GM18870 (cell line): ENCODE measurements at regions not wholly inside any gene's neighbourhood (a gene's known extent, or its start where the extent isn't known, plus 50 kb on each side); places are given as distances from the start of the nearest gene placed in this dataset.
"Not testable (repeated sequence)": the region's sequence is repeated elsewhere in the genome, so short reads cannot be mapped to it uniquely, and the experiment has no call there.

ENCODE experiments used
- ATAC-seq: cut with Tn5 transposase; IDR thresholded peaks from one replicate; pipeline ENCODE4 v1.9.1; 2021; ENCODE audit warnings: moderate library complexity; ENCODE audit not compliant: unreplicated experiment

DNA sequence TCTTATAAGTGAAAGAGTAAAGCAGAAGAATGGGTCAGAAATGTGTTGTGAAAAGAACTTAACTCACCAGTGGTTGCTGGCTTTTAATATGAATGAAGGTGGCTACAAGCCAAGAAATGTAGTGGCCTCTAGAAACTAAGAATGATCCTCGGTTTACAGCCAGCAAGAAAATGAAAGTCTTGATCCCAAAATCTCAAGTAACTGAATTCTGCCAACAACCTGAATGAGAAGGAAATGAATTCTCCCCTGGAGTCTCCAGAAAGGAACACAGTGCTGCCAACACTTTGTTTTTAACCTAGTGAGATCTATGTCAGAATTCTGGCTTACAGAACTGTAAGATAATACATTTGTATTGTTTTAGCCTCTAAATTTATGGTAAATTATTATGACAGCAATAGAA, 193.0 kb downstream of the FZD1 start:
- ATAC-seq, result no peak

- no peak for ATAC-seq
Measured at GRCh38 chr7:91459539-91459938, 195.3 kb downstream of the FZD1 start.

DNA sequence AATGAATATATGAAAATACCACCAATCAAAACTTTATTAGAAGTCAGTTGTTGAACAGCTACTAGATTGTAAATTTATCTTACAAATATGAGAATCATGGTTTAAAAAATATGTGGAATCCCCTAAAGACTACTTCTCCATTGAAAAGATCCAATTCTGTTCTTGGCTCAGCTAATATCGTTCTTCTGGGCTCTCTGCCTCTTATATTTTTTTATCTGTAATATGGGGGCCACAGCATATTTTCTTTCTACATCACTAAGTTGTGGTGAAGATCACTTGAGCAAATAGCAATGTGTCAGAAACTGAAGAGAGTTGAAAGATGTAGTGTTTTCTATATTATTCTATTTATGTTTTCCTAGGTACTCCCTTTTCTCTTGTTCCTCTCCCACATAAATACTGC, 198.1 kb downstream of the FZD1 start:
- ATAC-seq, result no peak

- ATAC-seq, result no peak
Measured at GRCh38 chr7:91463330-91463729, 199.1 kb downstream of the FZD1 start.

DNA sequence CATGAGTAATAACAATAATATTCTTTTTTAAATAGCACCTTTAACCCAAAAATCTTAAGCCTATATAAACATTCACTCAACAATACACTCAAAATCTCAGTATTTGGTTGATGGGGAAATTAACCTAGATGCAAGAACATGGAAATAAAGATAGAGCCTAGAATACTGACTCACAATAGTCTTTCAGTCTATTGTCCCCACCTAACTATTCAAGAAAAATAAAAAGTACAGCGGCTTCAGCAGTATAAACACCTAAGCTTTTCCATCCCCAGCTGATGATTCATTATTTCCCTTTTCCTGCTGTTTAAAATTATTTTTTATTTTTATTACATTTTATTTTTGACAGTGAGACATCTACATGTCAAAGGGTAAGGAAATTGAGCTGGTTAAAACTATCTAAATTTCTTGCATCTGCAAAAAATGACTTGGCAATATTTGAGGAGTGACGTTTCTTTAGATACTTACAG, 201.4 kb downstream of the FZD1 start:
- no peak for ATAC-seq

GRCh38 chr7:91468256-91468655, 204.0 kb downstream of the FZD1 start:
- ATAC-seq, result no peak

- ATAC-seq, result no peak
Measured at GRCh38 chr7:91473619-91474018, 209.4 kb downstream of the FZD1 start.

- no peak for ATAC-seq
Measured at GRCh38 chr7:91474074-91474473, 209.8 kb downstream of the FZD1 start.

DNA sequence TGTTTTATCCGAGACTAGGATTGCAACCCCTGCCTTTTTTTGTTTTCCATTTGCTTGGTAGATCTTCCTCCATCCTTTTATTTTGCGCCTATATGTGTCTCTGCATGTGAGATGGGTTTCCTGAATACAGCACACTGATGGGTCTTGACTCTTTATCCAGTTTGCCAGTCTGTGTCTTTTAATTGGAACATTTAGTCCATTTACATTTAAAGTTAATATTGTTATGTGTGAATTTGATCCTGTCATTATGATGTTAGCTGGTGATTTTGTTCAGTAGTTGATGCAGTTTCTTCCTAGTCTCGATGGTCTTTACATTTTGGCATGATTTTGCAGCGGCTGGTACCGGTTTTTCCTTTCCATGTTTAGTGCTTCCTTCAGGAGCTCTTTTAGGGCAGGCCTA, 216.2 kb downstream of the FZD1 start:
- not testable (repeated sequence) for ATAC-seq

- no peak for ATAC-seq
Measured at GRCh38 chr7:91491868-91492267, 227.6 kb downstream of the FZD1 start.

DNA sequence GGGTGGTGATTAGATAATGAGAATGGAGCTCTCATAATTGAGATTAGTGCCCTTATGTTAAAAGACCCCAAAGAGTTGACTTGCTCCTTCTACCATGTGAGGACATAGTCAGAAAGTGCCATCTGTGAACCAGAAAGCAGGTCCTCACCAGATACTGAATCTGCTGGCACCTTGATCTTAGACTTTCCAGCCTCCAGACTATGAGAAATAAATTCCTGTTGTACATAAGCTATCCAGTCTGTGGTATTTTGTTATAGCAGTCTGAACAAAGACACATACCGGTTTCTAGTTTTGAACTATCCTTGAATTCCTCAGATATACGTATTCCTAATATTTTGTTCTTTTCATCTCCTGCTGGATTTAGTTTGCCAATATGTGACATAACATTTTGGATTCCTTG, 228.1 kb downstream of the FZD1 start:
- no peak for ATAC-seq

DNA sequence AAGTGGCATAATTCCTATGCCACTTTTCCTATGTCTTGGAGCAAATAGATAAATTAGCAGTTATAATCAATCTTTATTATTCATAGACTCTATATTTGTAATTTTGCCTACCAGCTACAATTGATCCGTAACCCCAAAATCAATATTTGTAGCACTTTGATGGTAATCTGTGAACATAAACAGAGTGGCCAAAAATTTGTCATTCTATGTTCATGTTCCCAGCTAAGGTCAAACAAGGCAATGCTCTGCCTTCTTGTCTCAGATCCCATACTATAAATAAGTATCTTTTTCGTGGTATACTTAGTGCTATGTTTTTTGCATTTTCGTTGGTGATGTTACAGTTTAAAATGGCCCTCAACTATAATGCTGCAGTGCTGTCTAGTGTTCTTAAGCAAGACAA, 228.5 kb downstream of the FZD1 start:
- no peak for ATAC-seq

GRCh38 chr7:91494450-91494849, 230.2 kb downstream of the FZD1 start:
- no peak for ATAC-seq

- no peak for ATAC-seq
Measured at GRCh38 chr7:91496251-91496820, 232.1 kb downstream of the FZD1 start.

- not testable (repeated sequence) for ATAC-seq
Measured at GRCh38 chr7:91497277-91497676, 233.0 kb downstream of the FZD1 start.

DNA sequence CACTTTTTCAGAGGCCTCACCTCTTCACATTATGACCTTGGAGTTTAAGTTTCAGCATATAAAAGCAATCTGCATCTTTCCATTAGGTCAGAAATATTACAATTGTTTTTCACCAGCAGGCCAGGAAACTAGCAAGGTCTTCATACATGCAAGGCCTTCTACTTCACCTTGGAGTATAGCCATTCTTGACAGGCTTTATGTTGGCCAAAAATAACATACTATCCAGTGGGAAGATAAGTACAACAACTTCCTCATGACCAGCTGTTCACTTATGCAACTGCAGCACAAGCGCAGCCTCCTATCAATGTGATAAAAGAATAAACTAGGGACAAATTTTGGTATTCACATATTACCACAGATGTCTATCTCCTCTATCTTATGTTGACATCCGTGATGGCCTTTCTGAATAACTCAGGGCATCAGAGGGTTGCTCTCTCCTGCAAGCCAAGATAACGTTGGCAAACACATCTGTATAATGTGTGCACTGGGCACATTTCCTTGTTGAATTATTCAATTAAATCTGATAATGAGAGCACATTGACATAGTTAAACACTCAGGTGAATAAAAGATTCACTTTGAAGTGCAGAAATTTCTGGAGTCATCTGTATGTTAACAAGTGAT, 239.8 kb downstream of the FZD1 start:
- ATAC-seq, result no peak

GRCh38 chr7:91504919-91505318, 240.7 kb downstream of the FZD1 start:
- no peak for ATAC-seq

- not testable (repeated sequence) for ATAC-seq
Measured at GRCh38 chr7:91506966-91507365, 242.7 kb downstream of the FZD1 start.

GRCh38 chr7:91511861-91512260, 247.6 kb downstream of the FZD1 start:
- not testable (repeated sequence) for ATAC-seq

- ATAC-seq, result no peak
Measured at GRCh38 chr7:91512958-91513357, 248.7 kb downstream of the FZD1 start.

DNA sequence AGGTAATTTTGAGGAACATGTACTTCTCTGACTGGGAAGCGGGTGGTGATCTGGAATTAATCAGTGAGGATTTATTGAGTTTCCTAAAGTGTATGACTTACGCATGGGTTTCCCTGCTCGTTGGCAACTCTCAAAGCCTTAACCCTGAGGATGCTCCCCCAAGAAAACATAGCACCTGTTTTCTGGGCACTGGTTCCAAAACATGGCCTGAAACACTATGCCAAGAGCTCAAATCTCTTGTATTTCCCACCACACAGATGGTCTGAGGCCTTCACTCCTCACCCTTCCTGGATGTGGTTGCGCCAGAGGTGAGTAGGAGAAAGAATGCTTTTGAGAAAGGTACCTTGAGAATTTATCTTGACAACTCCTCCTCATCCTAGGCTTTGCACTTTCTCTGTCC, 250.4 kb downstream of the FZD1 start:
- no peak for ATAC-seq

- ATAC-seq, result no peak
Measured at GRCh38 chr7:91515961-91516360, 251.7 kb downstream of the FZD1 start.

GRCh38 chr7:91517201-91517785, 253.1 kb downstream of the FZD1 start:
- ATAC-seq, result no peak
